22Rv1 (cell line): ENCODE measurements at regions not wholly inside any gene's neighbourhood (a gene's known extent, or its start where the extent isn't known, plus 50 kb on each side); places are given as distances from the start of the nearest gene placed in this dataset.

Experiments
- ZFX ChIP-seq: fragments of 450-650 bp; IDR thresholded peaks from 2 replicates; pipeline ENCODE4 v1.6.1; 2017; ENCODE audit warnings: antibody characterized with exemption, borderline replicate concordance
- TF ChIP-seq, protein P1 (sequence below): fragments of 450-650 bp; IDR thresholded peaks from 2 replicates; pipeline ENCODE4 v1.5.1; 2017; ENCODE audit warnings: mild to moderate bottlenecking

- TF ChIP-seq, protein P1, sequence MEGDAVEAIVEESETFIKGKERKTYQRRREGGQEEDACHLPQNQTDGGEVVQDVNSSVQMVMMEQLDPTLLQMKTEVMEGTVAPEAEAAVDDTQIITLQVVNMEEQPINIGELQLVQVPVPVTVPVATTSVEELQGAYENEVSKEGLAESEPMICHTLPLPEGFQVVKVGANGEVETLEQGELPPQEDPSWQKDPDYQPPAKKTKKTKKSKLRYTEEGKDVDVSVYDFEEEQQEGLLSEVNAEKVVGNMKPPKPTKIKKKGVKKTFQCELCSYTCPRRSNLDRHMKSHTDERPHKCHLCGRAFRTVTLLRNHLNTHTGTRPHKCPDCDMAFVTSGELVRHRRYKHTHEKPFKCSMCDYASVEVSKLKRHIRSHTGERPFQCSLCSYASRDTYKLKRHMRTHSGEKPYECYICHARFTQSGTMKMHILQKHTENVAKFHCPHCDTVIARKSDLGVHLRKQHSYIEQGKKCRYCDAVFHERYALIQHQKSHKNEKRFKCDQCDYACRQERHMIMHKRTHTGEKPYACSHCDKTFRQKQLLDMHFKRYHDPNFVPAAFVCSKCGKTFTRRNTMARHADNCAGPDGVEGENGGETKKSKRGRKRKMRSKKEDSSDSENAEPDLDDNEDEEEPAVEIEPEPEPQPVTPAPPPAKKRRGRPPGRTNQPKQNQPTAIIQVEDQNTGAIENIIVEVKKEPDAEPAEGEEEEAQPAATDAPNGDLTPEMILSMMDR = no peak
- TF ChIP-seq ZFX = no peak
Observed at GRCh38 chr13:79645569-79645968, 164.6 kb downstream of the NDFIP2 start.
